ENCODE measurements at regions not wholly inside any gene's neighbourhood (a gene's known extent, or its start where the extent isn't known, plus 50 kb on each side); places are given as distances from the start of the nearest gene placed in this dataset.

DNA sequence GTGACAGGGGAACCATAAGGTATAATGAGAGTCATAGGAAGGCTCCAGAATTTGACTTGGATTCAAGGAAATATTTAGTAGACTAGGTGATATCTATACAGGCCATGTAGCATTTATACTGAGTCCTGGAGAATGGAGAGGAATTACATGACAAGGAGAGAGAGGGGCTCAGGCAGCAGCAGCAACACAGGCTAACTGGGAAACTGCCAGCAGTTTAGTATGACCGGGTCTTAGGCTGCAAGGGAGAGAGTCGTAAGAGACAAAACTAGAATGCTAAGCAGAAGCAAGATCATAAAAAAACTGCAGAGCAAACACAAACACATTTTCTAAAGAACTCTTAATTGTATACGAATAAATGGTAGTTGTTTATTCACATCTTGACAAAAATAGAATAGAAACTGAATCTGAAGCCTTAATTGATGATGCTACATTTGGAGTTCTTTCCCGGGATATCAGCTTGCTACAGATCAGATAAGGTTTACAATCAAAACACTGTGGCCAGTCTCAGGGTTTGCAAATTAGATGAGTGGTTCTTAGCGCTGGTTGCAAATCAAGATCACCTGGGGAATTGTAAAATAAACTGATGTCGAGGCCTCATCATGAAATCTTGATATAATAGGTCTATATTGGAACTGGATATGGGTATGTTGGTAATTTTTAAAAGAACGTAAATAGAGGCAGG, 480.0 kb upstream of the C9orf72 start:
- TF ChIP-seq, protein P1, sequence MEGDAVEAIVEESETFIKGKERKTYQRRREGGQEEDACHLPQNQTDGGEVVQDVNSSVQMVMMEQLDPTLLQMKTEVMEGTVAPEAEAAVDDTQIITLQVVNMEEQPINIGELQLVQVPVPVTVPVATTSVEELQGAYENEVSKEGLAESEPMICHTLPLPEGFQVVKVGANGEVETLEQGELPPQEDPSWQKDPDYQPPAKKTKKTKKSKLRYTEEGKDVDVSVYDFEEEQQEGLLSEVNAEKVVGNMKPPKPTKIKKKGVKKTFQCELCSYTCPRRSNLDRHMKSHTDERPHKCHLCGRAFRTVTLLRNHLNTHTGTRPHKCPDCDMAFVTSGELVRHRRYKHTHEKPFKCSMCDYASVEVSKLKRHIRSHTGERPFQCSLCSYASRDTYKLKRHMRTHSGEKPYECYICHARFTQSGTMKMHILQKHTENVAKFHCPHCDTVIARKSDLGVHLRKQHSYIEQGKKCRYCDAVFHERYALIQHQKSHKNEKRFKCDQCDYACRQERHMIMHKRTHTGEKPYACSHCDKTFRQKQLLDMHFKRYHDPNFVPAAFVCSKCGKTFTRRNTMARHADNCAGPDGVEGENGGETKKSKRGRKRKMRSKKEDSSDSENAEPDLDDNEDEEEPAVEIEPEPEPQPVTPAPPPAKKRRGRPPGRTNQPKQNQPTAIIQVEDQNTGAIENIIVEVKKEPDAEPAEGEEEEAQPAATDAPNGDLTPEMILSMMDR (IDR thresholded peaks at IDR 0.05; ENCODE audit: control extremely low read depth, extremely low read depth, low read depth, missing control alignments) = no peak
- DNase-seq (ENCODE audit: extremely low spot score) = no peak
- ChIA-PET CTCF (no interaction called here), POLR2A (no interaction called here)

DNA sequence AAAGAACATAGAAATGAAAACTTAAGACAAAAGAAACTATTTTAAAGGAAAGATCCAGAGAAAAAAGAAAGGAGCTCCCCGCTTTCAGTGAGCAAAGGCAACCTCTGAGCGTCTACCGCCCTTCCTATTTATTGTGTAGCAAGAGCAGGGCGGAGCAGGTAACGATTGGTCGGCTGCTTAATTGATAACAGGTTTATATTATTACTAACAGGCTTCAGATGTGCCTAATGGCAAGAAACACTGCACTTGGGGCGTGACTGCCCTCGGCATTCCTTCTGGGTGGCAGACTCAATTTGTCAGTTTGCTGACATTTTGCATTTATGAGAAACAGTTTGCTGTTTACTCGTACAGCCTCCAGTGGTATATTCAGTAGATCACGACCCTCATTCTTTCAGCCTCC, 482.7 kb upstream of the C9orf72 start:
- DNase-seq (ENCODE audit: extremely low spot score) = no peak
- ChIA-PET CTCF (no interaction called here), POLR2A (no interaction called here)
- TF ChIP-seq, protein P1 (IDR thresholded peaks at IDR 0.05; ENCODE audit: control extremely low read depth, extremely low read depth, low read depth, missing control alignments) = no peak

DNA sequence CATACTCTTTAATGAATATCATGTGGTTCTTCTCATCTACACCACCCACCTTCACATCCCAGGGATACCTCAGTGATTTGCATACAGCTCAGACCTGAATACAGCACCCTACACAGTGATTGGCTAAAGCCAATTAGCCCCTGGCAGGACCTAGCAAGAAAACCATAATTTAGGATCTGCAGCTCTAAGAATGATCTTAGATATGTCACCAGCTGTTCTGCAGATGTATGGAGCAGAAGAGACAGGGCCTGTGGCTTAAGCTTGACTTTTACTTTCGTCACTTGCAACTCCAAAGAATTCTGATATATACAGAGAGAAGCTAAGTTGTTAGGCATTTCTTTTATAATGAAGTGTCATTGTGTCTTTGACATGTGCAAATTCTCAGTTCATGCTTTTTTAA, 483.2 kb upstream of the C9orf72 start:
- ChIA-PET POLR2A (no interaction called here), CTCF (no interaction called here)
- DNase-seq (ENCODE audit: extremely low spot score) = no peak
- TF ChIP-seq, protein P1 (IDR thresholded peaks at IDR 0.05; ENCODE audit: control extremely low read depth, extremely low read depth, low read depth, missing control alignments) = no peak

DNA sequence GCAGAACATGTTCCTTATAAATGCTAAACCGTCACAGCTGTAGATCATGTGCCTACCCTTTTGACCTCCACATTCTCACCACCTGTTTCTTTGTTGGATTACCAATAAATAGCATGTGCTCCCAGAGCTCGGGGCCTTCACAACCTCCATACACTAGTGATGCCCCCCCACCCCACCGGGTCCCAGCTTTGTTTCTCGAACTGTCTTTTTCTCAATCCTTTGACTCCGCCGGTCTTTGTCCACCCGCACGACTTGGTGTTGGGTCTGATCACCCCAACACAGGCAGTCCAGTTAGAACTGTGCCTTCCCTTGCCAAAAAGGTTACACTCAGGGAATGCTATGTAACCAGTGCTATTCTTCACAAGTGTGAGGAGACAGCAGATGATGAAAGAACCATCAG, 485.9 kb upstream of the C9orf72 start:
- TF ChIP-seq, protein P1 (IDR thresholded peaks at IDR 0.05; ENCODE audit: control extremely low read depth, extremely low read depth, low read depth, missing control alignments) = no peak
- no peak for DNase-seq (ENCODE audit: extremely low spot score)
- POLR2A ChIA-PET = no interaction called here
- CTCF ChIA-PET = interaction anchor here (0.9 to 1.2 kb wide), 2 partner anchors 11 to 13 kb away, joined by 3 to 4 read pairs; no protein-coding TSS in a partner anchor

DNA sequence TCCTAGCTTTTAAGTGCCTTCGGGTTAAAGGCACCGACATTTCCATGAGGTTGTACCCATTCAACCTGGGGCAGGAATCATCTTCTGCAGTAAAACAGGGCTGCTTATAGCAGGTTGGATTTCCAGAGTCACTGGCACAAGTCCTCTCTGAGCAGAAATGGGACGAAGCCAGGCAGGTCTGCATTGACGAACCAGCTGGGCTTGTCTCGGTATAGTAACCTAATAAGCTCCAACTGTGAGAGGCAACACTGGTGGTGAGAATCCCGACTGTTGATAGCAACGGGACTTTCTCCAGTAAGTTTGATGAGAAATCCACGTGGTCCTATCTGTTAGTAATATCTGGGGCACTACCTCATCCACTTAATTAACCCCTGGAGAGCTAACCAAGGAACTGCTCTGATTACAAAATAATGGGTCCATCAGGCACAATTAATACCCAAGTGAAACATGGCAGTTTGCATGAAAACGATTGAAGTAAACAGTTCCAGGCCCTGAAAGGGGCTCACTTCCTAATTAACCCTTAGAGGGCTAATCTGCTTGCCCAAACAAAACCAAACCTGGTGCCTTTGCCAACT, 491.0 kb upstream of the C9orf72 start:
- TF ChIP-seq, protein P1 (IDR thresholded peaks at IDR 0.05; ENCODE audit: control extremely low read depth, extremely low read depth, low read depth, missing control alignments) = no peak
- POLR2A ChIA-PET = no interaction called here
- no peak for DNase-seq (ENCODE audit: extremely low spot score)
- CTCF ChIA-PET = interaction anchor here (1.1 to 3.2 kb wide), 2 partner anchors 9 to 11 kb away, joined by 4 to 14 read pairs; no protein-coding TSS in a partner anchor

DNA sequence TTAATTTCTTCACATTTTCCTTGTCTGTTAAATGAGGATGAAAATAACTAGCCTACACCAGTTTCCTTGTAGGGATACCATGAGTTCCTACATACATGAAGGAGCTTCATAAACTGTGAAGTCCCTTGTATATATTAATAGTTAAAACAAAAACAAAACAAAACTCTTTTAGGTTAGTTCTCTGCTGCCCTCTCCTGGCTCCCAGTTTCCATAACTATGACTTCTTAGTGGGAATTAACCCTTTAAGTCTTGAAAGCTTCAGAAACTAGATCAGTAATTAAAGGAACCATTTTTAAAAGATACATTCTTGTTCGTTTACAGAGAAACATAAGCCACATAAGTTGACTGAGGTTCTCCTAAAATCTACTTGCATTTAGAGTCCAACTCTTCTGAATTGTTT, 500.0 kb upstream of the C9orf72 start:
- TF ChIP-seq, protein P1 (IDR thresholded peaks at IDR 0.05; ENCODE audit: control extremely low read depth, extremely low read depth, low read depth, missing control alignments) = peak; percentile 30
- POLR2A ChIA-PET = no interaction called here
- no peak for DNase-seq (ENCODE audit: extremely low spot score)
- CTCF ChIA-PET = interaction anchor here (0.8 to 2.3 kb wide), 9 partner anchors 10 to 768 kb away, joined by 3 to 15 read pairs (median 4); no protein-coding TSS in a partner anchor

All from GM10248 (cell line).